ENCODE measurements at regions not wholly inside any gene's neighbourhood (a gene's known extent, or its start where the extent isn't known, plus 50 kb on each side); places are given as distances from the start of the nearest gene placed in this dataset.

DNA sequence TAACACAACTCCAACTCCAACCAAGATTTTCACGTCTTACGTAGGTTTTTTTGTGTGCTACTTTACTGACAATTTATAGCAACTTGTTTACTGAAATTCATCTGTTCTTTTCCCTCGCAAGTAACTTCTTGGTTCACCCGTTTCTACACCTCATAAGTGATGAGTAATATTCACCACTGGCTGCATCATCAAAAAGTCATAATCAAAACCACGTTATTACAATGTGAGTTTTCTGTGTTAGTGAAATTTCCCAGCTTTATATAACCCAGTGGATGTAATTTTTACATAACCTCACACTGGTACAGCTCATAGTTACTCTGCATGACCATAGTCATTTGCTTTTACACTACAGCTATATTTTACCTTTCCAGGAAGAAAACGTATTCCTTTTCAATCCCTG lies 401.1 kb upstream of the LYPLAL1 start:
- Mint-ChIP-seq H3K27ac (no peak overlapping the region), H3K36me3 (ENCODE audit: low read depth) (no peaks in the 10 kb centered on the region), H3K27me3 (no peaks in the 10 kb centered on the region), H3K4me1 (ENCODE audit: low read depth) (no peaks in the 10 kb centered on the region), H3K4me3 (no peak overlapping the region), H3K9me3 (no peaks in the 10 kb centered on the region)
- DNase-seq, result no peak

GRCh38 chr1:218775501-218776021 lies 398.1 kb upstream of the LYPLAL1 start:
- H3K9me3 Mint-ChIP-seq, result no peaks in the 10 kb centered on the region
- H3K4me3 Mint-ChIP-seq, result no peak overlapping the region
- H3K27ac Mint-ChIP-seq, result no peak overlapping the region
- DNase-seq, result no peak
- H3K36me3 Mint-ChIP-seq (ENCODE audit: low read depth), result no peaks in the 10 kb centered on the region
- H3K4me1 Mint-ChIP-seq (ENCODE audit: low read depth), result no peaks in the 10 kb centered on the region
- H3K27me3 Mint-ChIP-seq, result no peaks in the 10 kb centered on the region

DNA sequence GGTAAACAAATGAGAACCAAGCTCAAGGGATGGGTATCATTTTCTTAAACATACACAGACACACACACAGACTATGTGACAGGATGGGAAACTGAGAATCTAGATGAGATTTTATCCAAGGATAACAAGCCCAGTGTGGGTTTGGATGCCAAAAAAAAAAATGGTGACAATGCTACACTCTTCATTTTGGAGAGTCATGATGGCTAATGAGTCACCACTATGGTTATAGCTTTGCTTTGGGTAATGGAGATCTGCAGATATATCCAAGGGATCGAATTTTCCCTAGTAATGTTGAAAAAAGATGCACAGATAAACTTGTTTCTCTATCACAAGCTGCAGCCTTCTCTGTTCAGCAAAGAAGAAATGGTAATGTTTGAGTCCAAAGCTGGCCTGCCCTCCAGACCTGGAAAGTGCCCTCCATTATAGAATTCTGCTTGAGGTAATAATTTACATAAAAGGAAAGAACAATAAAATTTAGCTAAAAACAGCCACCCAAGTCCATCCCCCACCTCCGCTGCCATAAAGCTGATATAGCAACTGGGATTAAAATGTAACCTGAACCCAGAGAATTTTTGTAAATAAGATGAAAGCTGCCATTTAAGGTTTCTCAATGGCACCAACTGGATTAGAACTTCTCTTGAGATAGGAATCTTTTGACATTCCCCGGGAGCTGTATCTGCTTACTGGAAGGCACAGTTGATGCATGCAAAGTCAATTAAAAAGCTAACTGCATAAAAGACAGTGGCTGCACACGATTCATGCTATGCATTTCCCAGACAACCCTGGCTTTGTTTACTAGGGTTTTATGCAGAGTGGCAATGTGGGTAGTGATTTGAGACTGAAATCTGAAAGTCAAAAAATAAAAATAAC lies 395.2 kb upstream of the LYPLAL1 start:
- no peaks in the 10 kb centered on the region for H3K4me1 Mint-ChIP-seq (ENCODE audit: low read depth)
- H3K36me3 Mint-ChIP-seq (ENCODE audit: low read depth), result no peaks in the 10 kb centered on the region
- no peaks in the 10 kb centered on the region for H3K27me3 Mint-ChIP-seq
- no peak for DNase-seq
- H3K27ac Mint-ChIP-seq, result no peak overlapping the region
- H3K9me3 Mint-ChIP-seq, result peaks cover 2% of the 10 kb centered on the region
- H3K4me3 Mint-ChIP-seq, result no peak overlapping the region

- H3K36me3 Mint-ChIP-seq (ENCODE audit: low read depth), result no peaks in the 10 kb centered on the region
- no peak for DNase-seq
- H3K4me3 Mint-ChIP-seq, result no peak overlapping the region
- H3K9me3 Mint-ChIP-seq, result peaks cover 2% of the 10 kb centered on the region
- H3K27ac Mint-ChIP-seq, result no peak overlapping the region
- no peaks in the 10 kb centered on the region for H3K27me3 Mint-ChIP-seq
- no peaks in the 10 kb centered on the region for H3K4me1 Mint-ChIP-seq (ENCODE audit: low read depth)
Measured at GRCh38 chr1:218779341-218780100, 394.2 kb upstream of the LYPLAL1 start.

GRCh38 chr1:218783131-218783530 lies 390.5 kb upstream of the LYPLAL1 start:
- Mint-ChIP-seq H3K4me3 (no peak overlapping the region), H3K9me3 (peaks cover 6% of the 10 kb centered on the region), H3K4me1 (ENCODE audit: low read depth) (no peaks in the 10 kb centered on the region), H3K27me3 (no peaks in the 10 kb centered on the region), H3K27ac (no peak overlapping the region), H3K36me3 (ENCODE audit: low read depth) (no peaks in the 10 kb centered on the region)
- DNase-seq, result no peak

DNA sequence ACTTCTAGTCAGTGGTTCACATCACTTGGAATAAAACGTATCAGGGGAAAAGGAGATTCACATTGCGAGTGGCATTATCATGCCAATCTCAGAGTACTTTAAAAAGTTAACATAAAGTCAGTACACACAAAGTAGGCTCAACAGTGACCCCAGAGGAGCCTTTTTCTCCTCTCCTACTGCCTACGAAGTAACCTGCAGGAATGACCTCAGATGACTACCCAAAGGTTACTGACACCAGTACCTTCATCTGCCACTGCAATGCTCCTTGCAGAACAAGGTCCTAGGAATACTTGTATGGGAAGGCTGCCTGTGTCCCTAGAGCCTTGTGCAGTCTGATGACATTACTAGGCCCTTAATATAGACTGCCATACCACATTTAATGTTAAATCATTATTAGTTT lies 389.8 kb upstream of the LYPLAL1 start:
- H3K36me3 Mint-ChIP-seq (ENCODE audit: low read depth), result no peaks in the 10 kb centered on the region
- no peaks in the 10 kb centered on the region for H3K27me3 Mint-ChIP-seq
- no peaks in the 10 kb centered on the region for H3K4me1 Mint-ChIP-seq (ENCODE audit: low read depth)
- no peak overlapping the region for H3K27ac Mint-ChIP-seq
- no peak for DNase-seq
- no peak overlapping the region for H3K4me3 Mint-ChIP-seq
- peaks cover 6% of the 10 kb centered on the region for H3K9me3 Mint-ChIP-seq

GRCh38 chr1:218785928-218786327 lies 387.8 kb upstream of the LYPLAL1 start:
- Mint-ChIP-seq H3K4me1 (ENCODE audit: low read depth) (no peaks in the 10 kb centered on the region), H3K27me3 (no peaks in the 10 kb centered on the region), H3K4me3 (no peak overlapping the region), H3K36me3 (ENCODE audit: low read depth) (no peaks in the 10 kb centered on the region), H3K9me3 (peaks cover 7% of the 10 kb centered on the region), H3K27ac (no peak overlapping the region)
- no peak for DNase-seq

DNA sequence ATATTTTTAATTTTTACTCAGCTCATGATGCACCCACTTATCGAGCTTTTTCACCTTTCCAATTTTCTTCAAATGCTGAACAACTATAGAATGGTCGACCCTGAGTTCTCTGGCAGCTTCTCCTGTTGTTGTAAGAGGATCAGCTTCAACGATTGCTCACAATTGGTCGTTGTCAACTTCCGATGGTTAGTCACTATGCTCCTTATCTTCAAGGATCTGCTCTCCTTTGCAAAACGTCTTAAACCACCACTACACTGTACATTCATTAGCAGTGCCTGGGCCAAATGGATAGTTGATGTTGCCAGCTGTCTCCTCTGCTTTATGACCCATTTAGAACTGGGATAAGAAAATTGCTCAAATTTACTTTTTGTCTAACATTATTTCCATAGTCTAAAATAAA lies 385.9 kb upstream of the LYPLAL1 start:
- no peak for DNase-seq
- Mint-ChIP-seq H3K36me3 (ENCODE audit: low read depth) (no peaks in the 10 kb centered on the region), H3K4me1 (ENCODE audit: low read depth) (no peaks in the 10 kb centered on the region), H3K27ac (no peak overlapping the region), H3K9me3 (peaks cover 5% of the 10 kb centered on the region), H3K27me3 (no peaks in the 10 kb centered on the region), H3K4me3 (no peak overlapping the region)

DNA sequence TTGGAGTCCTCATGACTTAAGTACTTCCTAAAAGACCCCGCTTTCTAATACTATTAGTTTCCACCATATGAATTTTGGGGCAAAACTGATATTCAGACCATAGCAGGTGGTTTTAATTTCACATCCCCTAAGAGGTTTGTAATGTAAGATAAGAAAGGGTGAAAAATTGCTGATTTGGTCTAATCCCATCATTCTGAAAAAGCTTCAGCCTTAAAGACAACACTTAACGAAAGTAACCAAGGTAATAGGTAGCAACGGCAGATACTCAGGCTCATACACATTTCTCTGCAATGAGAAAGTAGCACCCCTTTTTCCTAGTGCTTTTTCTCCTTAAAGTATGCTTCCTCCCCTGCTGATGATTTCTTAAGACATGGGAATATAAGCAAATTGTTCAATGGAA lies 376.9 kb upstream of the LYPLAL1 start:
- H3K9me3 Mint-ChIP-seq, result peaks cover 9% of the 10 kb centered on the region
- no peak for DNase-seq
- no peaks in the 10 kb centered on the region for H3K27me3 Mint-ChIP-seq
- no peak overlapping the region for H3K27ac Mint-ChIP-seq
- no peaks in the 10 kb centered on the region for H3K36me3 Mint-ChIP-seq (ENCODE audit: low read depth)
- H3K4me1 Mint-ChIP-seq (ENCODE audit: low read depth), result no peaks in the 10 kb centered on the region
- no peak overlapping the region for H3K4me3 Mint-ChIP-seq

- DNase-seq, result no peak
- Mint-ChIP-seq H3K27ac (no peak overlapping the region), H3K36me3 (ENCODE audit: low read depth) (no peaks in the 10 kb centered on the region), H3K27me3 (no peaks in the 10 kb centered on the region), H3K4me3 (no peak overlapping the region), H3K9me3 (peaks cover 11% of the 10 kb centered on the region), H3K4me1 (ENCODE audit: low read depth) (no peaks in the 10 kb centered on the region)
Measured at GRCh38 chr1:218802799-218803198, 370.9 kb upstream of the LYPLAL1 start.

DNA sequence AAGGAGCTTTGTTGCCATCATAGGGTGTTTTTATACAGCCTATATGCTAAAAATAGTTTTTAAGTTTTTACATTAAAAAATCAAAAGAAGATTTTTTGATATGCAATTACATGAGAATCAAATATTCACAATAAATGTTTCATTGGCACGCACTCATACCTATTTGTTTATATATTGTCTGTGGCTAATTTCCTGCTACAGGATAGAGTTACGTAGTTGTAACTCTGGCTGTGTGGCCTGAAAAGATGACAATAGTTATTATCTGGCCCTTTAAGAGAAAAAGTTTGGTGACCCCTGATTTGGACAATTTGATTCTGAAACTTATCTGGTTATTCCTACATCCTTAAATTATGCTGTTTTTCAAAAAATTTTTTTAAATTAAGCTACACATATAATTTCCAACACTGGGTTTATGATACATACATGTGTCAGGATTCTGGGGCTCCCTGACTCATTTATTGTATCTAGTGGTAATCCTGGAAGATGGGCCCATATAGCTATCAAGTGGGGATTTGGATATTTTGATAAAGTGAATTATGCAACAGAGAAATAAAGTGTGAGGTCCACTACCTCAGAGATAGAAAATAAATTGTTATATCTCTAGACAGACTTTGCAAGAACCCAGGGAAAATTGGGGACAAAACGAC lies 370.2 kb upstream of the LYPLAL1 start:
- Mint-ChIP-seq H3K27ac (no peak overlapping the region), H3K36me3 (ENCODE audit: low read depth) (no peaks in the 10 kb centered on the region), H3K4me3 (no peak overlapping the region), H3K27me3 (no peaks in the 10 kb centered on the region), H3K4me1 (ENCODE audit: low read depth) (no peaks in the 10 kb centered on the region), H3K9me3 (peaks cover 16% of the 10 kb centered on the region)
- no peak for DNase-seq

DNA sequence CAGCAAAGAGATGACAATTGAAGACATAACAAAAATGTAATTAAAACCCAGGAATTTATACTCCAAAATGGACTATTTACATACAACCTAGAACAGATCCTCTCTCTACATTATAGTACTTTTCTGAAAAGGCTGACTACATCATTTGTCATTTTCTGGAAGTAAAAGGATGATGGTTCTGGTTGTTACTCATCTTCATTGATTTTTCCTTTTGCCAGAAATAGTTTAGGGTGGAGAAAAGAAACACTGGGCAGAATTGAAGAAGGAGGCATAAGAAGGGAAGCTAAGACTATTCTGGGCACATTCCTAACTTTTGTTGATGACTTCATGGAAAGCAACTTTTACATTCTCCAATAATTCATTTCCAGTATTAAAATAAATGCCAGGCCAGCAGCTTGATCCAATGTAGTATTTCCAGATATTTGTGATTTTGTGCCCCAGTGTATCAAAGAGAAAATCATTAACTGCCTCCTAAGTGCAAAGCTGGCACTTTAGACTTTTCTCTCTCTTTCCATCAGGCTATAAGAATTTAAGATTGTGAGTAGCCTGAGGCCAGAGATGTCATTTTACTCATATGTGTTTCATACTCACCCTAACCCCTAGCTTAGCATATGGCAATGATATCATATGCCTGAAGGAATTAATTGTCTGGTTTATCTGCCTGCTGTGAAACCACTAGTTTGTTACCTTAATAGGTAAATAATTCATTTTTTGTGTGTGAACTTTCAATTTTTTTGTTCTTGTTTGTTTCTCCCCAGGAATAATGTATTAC lies 369.5 kb upstream of the LYPLAL1 start:
- Mint-ChIP-seq H3K4me3 (no peak overlapping the region), H3K4me1 (ENCODE audit: low read depth) (no peaks in the 10 kb centered on the region), H3K27ac (no peak overlapping the region), H3K9me3 (peaks cover 16% of the 10 kb centered on the region), H3K36me3 (ENCODE audit: low read depth) (no peaks in the 10 kb centered on the region), H3K27me3 (no peaks in the 10 kb centered on the region)
- no peak for DNase-seq

- no peak overlapping the region for H3K4me3 Mint-ChIP-seq
- no peak overlapping the region for H3K27ac Mint-ChIP-seq
- no peaks in the 10 kb centered on the region for H3K4me1 Mint-ChIP-seq (ENCODE audit: low read depth)
- no peak for DNase-seq
- peaks cover 5% of the 10 kb centered on the region for H3K9me3 Mint-ChIP-seq
- H3K36me3 Mint-ChIP-seq (ENCODE audit: low read depth), result no peaks in the 10 kb centered on the region
- no peaks in the 10 kb centered on the region for H3K27me3 Mint-ChIP-seq
Measured at GRCh38 chr1:218809061-218809460, 364.6 kb upstream of the LYPLAL1 start.

DNA sequence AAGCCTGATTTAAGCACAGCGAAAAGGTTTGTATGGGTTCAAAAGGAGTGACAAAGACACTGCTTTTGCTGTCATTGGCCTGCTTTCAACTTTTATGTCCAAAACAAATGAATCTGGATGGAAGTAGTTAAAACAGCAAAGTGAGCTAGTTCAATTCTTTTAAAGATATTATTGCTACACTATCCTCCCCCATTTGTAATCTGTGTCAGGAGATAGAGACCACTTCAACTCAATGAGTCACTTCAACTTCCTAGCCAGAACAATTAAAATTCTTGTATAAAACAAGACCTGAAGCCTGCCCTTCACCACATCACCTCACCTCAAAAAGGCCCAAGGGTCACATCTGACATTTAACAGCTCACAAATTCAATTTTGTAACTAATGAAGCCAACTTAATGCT lies 364.1 kb upstream of the LYPLAL1 start:
- no peak for DNase-seq
- no peaks in the 10 kb centered on the region for H3K36me3 Mint-ChIP-seq (ENCODE audit: low read depth)
- no peak overlapping the region for H3K27ac Mint-ChIP-seq
- no peaks in the 10 kb centered on the region for H3K27me3 Mint-ChIP-seq
- no peaks in the 10 kb centered on the region for H3K4me1 Mint-ChIP-seq (ENCODE audit: low read depth)
- H3K9me3 Mint-ChIP-seq, result peaks cover 5% of the 10 kb centered on the region
- H3K4me3 Mint-ChIP-seq, result no peak overlapping the region

All from activated T-cell treated with anti-CD3 and anti-CD28 coated beads, Interleukin-2, amount 50 U/mL, for 24 hours (primary cell).